ENCODE measurements at regions not wholly inside any gene's neighbourhood (a gene's known extent, or its start where the extent isn't known, plus 50 kb on each side); places are given as distances from the start of the nearest gene placed in this dataset.

DNA sequence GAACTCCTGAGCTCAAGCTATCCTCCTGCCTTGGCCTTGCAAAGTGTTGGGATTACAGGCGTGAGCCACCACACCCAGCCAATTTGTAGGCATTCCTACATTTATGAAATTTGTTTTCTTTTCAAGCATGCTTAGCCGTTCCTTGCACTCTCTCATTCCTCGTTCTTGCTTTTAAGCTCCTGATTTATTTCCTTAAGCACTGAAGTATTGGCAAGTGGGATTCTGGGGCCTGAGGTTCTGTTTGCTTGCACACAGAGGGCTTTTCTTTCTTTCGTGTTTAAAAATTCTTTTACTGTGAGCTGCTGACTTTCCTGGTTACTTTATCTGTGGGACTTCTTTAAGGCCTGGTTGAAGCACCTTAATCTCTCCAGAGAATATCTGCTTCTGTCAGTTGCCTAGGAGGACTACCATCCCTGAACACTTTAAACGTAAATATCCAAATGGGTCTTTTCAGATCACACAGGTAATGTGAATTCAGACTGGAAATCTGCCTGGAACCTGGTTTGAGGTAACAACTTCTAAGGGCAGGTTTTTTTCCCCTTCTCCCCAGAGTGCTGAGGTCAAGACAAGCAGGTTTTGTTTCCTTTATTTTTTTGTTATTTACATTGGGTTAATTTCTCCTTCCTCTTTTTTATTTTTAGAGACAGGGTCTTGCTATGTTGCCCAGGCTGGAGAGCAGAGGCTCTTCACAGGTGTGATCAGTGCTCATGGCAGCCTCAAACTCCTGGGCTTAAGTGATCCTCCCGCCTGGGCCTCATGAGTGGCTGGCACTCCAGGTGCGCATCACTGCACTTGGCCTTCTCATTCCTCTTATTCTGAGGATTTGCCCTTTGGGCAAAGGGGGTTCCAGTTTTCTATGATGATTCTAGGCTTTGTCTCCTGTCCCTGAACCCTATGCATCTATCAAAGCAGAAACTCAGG lies 102.9 kb downstream of the PFKFB3 start:
- DNase-seq, result no peak

DNA sequence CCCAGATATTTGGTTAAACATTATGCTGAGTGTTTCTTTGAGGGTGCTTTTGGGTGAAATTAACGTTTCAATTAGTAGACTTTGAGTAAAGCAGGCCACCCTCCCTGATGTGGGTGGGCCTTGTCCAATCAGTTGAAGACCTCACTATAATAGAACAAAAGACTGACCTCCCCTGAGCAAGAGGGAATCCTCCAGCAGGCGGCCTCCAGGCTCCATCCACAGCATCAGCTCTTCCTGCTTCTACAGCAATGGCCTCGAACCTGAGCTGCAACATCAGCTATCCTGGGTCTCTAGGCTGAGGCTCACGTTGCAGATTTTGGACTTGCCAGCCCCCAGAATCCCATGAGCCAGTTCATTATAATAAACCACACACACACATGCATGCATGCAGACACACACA lies 104.2 kb downstream of the PFKFB3 start:
- DNase-seq, result no peak

DNA sequence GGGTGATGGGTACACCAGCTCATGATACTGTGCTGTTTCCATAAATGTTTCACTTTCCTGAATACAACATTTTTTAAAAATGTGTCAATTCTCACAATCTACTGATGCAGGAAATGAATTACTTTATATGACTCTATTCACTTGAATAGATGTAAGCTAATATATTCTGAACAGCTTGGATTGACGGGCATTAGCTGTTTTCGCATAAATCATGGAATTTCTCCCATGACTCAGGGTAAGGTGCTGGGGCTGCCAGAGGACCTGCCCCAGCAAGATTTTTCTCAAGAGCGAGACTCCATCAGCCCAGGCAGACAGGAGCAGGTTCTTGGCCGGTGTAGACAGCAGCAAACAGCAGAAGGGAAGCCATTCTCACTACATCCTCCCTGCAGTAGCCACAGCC lies 107.1 kb downstream of the PFKFB3 start:
- DNase-seq, result no peak

DNA sequence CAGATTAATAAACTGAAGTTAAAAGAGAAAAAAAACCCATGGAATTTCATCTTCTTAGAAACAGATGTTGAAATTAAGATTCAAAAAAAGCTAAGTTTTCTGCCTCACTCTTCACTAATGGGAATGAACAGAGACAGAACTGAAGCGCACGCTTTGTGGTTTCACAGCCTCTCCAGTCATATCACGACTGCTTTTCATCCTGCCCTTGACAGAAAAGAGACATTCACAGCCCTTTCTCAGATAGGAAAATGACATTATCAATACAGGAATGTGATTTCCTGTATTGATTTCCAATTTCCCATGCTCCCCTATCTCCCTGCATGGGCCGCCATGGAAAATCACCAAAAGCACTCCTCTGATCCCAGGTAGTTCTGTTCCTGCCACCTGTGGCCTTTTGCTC lies 108.2 kb downstream of the PFKFB3 start:
- DNase-seq, result no peak

DNA sequence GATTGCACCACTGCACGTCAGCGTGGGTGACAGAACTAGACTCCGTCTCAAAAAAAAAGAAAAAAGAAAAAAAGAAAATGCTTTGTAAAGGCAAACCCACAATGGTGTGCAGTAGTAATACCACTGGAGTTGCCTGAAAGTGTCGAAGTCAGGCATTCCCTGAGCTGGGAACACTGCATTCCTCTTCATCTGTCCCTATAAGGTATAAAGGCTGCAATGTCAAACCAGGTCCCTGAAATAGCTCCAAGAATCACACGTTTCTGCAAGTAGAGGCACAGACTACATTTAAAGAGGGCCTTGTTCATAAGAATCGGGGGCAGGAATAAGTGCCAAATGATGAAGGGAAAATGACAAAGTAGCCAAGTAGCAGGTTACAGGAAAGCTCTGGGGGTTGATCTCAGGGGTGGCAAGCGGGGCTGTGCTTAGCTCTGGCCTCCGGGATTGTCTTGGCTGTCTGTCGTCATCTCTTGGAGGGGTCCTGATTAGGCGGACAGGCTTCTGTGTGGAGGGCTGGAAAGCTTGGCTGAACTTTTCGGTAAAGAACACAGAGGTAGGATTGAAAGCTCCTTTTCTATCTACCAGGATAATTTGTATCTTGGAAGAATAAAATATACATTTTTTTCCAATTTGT lies 109.1 kb downstream of the PFKFB3 start:
- no peak for DNase-seq

DNA sequence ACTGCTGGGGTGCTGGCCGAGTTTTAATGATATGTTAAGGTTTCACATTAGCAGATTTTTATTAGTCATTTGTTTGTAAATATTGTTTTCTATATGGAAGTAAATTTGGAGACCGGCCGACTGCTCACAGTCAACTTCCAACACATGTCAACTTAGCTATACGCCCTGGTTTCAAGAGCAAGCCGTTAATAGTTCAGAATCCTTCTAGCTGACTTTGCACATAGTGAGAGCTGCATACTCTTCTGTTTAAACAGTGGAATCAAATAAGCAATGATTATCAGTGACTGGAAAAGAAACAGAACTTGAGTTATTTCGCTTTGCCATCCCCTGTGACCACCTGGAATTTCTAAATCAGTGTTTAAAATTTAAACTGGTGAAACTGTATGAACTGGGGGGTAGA lies 109.9 kb downstream of the PFKFB3 start:
- no peak for DNase-seq

DNA sequence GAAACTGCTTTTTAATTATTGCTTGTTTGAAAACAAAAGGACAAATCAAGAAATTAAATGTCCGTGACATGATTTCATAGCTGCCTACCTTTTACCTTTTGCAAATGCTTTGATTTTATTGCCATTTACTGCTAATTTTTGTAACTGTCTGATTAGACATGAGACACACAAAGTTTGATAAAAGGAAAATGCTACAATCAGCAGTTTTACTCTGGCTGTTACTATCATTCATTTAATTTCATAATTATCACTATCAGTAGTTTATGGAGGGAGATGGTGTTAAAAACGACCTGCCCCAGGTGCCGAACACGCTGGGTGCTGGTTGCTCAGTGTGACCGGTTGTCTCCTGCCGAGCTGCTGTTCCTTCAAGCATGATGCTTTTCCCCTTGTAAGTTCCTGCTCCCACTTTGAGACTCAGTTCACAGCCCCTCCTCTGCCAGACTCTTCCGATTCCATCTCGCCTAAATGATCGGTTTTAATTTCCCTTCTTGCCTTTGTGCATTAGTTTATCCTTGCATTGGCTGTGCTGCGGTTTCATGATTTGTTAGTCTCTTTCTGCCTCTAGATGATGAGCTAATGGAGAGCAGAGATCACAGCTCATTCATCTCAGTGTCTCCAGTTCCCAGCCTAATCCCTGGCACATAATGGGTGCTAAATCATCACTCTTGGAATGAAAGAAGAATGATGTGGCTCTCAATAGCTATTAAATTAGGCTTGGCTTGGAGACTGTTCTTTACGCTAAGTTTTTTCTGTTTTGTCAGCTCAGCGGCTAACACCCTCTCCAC lies 110.6 kb downstream of the PFKFB3 start:
- no peak for DNase-seq

DNA sequence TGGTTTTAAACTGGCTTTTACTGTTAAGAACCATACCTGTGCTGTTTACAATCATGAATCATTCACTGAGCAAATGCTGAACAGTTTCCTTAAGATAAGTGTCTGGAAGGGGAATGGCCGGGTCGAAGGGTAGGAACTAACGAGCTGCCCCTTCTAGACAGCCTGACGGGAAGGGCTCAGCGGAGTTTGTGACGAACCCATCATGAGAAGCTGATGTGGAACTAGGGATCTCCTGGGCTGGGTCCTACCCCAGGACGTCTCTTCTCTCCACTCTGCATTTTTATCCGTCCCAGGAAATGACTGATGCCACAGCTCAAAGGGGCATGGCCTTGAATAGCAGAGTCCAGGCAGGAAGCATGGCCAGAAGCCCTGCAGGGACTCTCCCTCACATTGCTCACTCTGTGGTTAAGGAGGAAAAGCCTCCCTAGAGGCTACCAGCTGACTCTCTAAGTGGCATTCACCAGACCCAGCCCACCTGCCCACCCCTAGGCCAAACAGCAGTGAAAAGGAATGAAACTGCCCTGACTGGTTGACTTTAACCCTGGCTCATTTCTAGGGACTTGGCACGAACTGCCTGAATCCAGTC lies 112.0 kb downstream of the PFKFB3 start:
- no peak for DNase-seq

DNA sequence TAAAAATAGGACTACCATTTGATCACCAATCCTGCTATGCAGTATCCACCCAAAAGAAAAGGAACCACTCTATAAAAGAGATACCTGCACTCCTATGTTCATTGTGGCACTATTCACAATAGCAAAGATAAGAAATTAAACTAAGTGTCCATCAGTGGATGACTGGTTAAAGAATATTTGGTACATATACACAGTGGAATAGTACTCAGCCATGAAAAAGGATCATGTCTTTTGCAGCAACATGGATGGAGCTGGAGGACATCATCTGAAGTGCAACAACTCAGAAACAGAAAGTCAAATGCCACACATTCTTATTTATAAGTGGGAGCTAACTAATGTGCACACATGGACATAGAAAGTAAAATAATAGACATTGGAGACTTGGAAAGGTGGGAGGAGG lies 116.4 kb downstream of the PFKFB3 start:
- DNase-seq, result no peak

DNA sequence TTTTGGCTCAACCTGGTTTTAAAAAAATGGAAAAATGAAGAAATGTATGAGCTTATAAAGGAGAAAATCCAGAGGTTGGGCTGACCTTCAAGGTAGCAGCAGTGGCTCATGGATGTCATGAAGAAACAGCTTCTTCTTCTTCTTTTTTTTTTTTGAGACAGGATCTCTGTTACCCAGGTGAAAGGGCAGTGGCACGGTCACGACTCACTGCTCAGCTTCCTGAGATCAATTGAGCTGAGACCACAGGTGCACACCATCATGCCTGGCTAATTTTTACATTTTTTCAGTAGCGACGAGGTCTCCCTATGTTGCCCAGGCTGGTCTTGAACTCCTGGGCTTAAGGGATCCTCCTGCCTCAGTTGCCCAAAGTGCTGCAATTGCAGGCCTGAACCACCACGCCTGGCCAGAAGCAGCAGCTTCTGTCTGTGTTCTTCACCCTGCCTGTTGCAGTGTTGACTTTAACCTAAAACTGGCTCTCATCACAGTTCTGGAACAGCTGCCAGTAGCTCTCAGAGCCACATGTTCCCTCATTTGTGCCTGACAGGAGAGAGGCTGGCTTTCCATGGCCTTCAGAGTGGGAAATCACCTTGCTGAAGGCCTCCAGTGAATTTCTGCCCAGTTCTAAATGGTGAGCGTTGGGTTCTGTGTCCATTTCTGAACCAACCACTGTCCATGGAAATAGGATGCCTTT lies 117.7 kb downstream of the PFKFB3 start:
- DNase-seq, result no peak

DNA sequence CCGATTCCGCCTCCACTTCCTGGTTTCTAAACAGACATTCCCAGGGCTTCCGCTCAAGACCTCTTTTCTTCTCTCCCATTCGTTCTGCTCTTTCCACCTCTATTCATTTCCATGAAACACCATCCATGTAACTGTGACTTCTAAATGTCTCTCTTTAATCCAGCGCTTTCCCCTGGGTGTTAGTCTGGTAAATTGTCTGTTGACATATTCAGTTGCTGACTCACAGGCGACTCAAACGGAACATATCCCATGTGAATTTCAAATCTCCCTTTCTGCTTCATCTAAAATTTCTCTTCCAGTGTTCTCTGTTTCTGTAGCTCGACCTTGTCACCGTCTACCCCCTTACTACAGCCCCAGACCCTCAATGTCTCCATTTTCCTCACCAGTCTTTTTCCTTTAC lies 119.1 kb downstream of the PFKFB3 start:
- DNase-seq, result no peak

DNA sequence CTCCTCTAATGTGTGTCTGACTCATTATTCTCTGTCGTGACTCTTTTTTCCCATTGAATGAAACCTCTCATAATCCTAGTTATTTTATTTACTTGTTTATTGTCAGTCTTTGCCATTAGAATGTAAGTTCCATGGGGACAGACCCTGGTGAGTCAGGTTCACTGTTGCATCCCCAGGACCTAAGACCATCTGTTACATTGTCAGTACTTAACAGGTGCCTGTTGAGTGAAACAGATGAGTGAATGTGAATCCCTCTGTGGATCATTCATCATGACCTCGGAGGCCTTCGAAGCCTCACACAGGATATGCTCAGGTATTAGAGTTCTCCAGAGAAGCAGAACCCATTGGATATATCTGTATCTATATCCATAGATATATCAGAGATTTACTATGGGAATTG lies 120.1 kb downstream of the PFKFB3 start:
- no peak for DNase-seq

DNA sequence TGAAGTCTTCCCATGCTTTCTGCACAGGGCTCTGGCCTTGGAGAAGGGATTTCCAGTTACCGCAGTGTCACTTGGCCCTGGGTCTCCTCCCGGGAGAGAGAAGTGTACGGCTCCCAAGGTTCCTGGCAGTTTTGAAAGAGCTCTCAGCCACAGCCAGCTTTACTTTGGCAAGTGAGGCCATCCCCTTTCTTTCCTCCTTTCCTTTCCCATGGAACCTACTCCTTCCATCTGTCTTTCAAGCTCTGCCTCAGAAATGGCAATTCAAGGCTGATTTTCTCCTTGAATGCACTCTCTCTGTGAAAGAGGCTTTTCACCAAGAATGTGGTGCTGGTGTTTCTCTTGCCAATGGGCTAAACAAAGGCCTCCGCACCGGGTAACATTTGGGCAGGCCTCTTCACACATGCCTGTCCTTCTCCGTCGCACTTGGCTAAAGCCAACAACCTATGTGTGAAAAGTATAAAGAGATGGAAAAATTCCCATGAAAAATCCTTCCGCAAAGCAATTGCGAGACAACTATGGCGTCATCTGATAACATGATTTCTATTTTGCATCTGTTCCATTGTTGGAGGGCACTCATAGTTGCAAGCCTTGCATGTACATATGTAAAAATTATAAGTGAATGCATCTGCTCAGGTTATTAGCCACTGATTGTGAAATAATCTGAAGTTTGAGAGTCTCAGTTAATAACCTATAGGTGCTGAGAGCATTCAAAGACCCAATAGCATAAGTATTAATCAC lies 125.4 kb downstream of the PFKFB3 start:
- DNase-seq, result no peak

DNA sequence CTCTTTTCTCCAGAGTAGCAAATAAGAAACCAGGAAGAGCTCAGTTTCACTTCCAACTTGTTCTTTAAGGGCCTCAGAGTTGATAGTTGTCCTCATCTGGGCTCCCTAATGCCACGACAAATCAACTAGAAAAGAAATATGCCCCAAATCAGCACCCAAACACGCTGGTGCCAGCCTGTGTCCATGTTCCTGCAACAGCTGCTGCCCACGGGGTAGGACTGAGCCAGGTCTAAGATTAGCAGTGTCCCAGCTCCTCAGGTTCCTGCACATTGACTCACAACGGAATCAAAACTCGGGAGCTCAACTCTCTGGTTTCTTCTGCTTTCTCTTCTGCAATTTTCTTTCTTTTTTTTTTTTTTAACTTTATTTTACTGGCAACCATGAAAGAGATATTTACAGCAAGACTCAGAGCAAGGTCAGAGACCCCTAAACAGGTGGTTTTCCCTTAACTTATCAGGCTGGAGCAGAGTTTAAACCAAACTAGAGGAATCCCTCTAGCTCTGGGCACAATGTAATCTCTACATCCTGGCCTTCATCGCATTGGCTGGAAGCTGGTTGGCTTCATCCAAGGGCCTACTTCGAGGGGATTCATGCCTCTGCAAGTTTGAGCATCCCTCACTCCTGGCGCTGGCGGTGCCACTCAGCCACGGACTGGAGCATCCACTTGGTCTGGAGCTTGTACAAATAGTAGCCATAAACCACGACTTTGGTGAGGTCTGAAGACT lies 126.1 kb downstream of the PFKFB3 start:
- DNase-seq, result no peak

DNA sequence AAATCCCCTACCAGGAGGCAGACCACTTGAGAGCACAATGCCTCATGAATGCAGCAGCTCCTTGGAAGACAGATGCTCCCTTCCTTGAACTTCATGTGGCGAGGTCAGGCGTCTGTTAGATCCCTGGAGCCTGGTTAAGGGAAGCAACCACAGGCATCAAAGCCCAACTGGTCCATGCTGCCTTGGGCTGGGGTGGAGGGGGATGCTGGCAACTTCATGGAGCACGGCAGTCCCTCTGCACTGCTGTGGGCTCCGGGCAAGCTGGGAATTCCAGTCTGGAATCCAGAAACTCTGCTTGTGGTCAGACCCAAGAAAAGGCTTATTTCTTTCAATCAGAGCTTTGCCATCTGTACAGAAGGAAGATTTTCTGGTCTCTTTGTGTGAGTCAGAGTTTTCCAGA lies 130.4 kb downstream of the PFKFB3 start:
- no peak for DNase-seq

DNA sequence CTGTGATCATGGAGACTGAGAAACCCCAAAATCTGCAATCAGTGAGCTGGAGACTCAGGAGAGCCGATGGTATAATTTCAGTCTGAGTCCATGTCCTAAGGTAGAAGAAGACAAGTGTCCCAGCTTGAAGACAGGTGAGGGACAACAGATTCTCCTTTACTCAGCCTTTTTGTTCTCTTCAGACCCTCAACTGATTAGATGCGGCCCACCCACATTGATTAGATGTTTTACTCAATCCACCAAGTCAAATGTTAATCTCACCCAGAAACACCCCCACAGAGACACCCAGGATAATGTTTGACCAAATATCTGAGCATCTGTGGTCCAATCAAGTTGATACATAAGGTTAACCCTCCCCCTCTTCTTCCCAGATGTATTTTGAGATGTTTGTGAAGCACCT lies 131.2 kb downstream of the PFKFB3 start:
- DNase-seq, result no peak

DNA sequence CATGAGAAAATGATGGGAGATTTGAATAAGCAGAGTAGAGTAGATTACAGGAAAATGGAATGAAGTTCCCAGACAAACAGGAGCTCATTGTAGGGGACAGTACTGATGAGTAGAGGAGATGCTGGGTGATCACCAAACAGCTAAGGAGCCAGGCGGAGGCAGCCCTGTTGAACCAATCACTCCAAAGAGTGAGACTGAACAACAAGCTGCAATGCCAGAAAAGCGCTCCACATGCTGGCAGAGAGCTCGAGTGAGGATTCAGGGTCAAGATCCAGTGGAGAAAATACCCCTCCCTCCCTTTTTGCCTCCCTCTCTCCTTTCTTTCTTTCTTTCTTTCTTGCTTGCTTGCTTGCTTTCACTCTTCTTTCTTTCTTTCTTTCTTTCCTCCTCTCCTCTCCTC lies 133.3 kb downstream of the PFKFB3 start:
- no peak for DNase-seq

DNA sequence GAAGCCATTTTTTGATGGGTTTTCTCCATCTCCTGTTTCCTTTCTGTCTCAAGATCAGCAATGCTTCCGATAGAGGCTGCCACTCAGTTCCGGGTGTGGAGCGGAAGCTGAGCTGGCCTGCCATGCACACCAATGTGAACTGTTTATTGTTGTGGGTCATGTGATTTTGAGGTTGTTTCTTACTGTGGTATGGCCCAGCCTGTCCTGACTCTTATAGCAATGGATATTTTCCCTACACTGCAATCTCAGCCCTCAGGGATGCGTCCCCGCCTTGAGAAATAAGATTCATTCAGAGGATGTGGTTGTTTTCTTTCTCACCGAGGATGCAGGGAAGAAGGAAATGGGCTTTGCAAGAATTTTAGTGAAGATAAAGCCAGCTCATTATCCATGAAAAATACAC lies 134.7 kb downstream of the PFKFB3 start:
- no peak for DNase-seq

DNA sequence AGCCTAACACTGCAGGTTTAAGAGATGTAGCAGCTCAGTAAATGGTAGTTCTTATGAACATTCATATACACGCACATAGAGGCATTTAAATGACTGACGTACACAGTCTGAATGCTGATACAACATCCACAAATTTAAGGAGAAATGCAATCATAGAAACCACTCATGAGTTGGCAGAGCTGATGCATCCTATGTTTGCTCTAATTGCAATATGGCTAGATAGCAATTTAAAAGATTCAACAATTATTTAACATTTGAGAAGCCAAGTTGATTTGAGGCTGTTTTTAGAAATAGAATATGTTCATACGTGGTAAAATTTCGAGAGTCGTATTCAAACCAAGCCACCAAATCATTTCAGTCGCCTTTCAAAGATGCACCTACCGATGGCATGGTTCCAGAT lies 135.6 kb downstream of the PFKFB3 start:
- no peak for DNase-seq

DNA sequence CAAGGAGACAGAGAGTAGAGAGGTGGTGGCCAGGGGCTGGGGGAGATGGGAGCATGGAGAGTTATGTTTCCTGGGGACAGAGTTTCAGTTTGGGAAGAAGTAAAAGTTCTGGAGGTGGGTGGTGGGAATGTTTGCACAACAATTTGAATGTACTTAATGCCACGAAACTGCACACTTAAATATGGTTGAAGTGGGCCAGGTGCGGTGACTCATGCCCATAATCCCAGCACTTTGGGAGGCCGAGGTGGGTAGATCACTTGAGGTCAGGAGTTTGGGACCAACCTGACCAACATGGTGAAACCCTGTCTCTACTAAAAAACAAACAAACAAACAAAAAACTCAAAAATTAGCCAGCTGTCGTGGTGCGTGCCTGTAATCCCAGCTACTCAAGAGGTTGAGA lies 137.2 kb downstream of the PFKFB3 start:
- DNase-seq, result no peak

DNA sequence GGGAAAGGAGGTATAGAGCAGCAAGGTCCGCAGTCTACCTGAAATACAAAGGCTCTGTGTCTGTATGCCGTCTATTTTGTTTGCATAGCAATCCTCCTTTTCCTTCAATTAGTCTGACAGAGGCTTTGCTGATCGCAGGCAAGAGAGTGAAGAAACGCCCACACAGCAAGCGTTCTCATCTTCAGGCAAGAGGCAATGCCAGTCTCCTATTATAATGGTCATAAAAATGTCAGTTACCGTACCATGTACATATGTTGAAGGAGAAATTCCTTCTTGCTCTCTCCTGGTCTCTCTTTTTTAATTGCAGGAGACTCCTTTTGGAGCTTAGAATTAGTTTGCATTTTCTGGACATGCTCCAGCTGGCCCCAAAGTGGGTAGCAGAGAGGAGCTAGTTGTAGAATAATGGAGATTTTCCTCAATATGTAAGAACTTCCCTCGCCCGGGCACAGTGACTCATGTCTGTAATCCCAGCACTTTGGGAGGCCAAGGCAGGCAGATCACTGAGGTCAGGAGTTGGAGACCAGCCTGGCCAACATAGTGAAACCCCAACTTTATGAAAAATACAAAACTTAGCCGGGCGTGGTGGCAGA lies 139.5 kb downstream of the PFKFB3 start:
- DNase-seq, result no peak
